GM13976 (cell line): ENCODE measurements at regions not wholly inside any gene's neighbourhood (a gene's known extent, or its start where the extent isn't known, plus 50 kb on each side); places are given as distances from the start of the nearest gene placed in this dataset.

Source experiments
- DNase-seq: peaks from one replicate; pipeline ENCODE4 v3.0.0; 2012; ENCODE audit warnings: low spot score
- in situ Hi-C: fragments of 300-500 bp; cut with MboI; formaldehyde crosslinking; loops from one replicate; pipeline ENCODE4 v1.12.0; 2022; ENCODE audit warnings: low sequenced_read_pairs, mixed read lengths, inconsistent platforms; ENCODE audit not compliant: unreplicated experiment
- TF ChIP-seq, protein P1 (sequence below): IDR thresholded peaks from 2 replicates; pipeline ENCODE4 v1.5.1; 2012; ENCODE audit warnings: borderline replicate concordance, mild to moderate bottlenecking; ENCODE audit not compliant: insufficient read depth; ENCODE audit errors: extremely low read depth, missing control alignments, control extremely low read depth

DNA sequence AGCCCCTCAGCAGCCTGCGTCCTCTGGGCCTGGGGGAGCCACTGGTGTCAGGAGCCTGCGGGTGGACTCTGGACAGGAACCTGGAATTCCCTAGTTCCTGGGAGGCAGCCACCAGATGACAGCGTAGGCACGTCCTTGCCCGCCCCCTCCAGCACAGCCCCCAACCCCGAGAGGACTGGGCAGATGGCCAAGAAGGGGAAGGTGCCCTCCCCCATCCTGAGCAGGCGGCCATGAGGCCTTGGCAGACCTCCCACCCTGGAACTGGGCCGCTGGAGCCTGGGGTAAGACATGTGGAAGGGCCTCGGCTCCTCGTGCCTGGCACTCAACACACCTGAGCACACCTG is 60.4 kb upstream of the FBRSL1 start:
- no peak for DNase-seq
- TF ChIP-seq, protein P1, sequence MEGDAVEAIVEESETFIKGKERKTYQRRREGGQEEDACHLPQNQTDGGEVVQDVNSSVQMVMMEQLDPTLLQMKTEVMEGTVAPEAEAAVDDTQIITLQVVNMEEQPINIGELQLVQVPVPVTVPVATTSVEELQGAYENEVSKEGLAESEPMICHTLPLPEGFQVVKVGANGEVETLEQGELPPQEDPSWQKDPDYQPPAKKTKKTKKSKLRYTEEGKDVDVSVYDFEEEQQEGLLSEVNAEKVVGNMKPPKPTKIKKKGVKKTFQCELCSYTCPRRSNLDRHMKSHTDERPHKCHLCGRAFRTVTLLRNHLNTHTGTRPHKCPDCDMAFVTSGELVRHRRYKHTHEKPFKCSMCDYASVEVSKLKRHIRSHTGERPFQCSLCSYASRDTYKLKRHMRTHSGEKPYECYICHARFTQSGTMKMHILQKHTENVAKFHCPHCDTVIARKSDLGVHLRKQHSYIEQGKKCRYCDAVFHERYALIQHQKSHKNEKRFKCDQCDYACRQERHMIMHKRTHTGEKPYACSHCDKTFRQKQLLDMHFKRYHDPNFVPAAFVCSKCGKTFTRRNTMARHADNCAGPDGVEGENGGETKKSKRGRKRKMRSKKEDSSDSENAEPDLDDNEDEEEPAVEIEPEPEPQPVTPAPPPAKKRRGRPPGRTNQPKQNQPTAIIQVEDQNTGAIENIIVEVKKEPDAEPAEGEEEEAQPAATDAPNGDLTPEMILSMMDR, result no peak
- in situ Hi-C loops, result no loop called here

DNA sequence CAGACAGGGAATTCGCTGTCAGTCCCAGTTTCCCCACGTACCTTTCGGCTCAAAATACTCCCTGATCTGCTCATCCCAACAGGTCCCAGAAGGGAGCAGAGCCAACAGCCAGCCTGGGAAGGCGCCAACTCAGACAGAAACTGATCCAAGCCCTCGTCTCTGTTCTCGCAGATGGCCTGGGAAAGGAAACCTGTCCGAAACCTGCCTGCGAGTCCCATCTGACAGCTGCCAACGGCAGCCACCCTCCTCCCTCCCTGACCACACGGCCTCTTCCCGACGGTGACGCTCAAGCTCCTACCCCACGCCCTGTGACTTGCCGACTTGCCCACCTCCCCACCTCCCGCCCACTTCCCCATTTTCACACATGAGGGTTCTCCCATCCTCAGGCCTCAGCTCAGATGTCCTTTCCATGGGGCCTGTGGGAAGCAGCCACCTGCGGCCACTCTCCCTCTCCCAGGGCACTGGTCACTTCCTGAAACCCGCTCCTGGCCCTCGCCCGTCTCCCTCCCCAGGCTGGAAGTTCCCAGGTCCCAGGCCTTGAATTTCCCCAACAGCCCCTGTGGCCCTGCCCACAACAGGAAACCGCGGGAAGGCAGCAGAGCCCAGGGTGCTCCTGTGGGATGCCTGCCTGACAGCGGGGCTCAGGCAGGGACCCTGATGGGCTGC is 60.9 kb upstream of the FBRSL1 start:
- TF ChIP-seq, protein P1, result no peak
- in situ Hi-C loops, result no loop called here
- no peak for DNase-seq

DNA sequence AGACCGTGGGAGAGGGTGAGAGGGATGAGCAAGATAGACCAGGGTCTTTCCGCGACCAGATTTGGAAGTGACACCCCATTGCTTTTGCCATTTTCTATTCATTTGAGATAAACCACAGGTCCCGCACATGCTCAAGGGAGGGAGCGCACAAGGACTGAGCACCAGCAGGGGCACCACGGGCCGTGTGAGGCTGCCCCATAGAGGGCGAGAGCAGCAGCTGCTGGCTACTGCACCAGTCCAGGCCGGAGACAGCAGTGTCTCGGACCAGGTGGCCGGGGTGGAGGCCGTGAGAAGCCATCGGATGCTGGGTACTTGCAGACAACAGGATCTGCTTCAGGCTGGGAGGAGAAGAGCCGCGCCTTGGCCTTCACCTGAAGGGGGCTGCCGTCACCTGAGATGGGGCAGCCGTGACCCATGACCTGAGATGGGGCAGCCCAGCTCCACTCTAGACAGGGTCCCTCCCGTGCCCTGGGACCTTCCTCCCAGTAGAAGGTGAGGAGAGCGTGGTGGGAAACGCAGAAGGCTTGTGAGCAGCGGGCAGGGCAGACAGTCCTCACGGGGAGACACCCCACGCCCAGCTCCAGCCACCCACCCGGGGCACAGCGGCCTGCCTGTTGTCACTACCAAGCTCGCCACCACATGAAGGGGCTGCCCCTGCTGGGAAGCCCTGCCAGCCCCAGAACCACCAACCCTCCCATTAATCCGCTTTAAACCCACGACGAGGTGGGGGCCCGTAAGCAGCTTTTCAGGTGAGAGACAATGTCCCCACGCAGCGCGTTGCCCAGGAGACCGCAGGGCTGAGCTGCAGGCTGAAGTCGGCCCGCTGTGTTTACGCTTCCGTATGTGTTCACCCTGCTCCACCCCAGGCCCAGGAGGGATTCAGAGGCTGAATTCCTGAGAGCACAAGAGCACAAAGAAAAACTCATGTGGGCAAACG is 61.7 kb upstream of the FBRSL1 start:
- DNase-seq, result no peak
- in situ Hi-C loops, result no loop called here
- TF ChIP-seq, protein P1, result no peak

DNA sequence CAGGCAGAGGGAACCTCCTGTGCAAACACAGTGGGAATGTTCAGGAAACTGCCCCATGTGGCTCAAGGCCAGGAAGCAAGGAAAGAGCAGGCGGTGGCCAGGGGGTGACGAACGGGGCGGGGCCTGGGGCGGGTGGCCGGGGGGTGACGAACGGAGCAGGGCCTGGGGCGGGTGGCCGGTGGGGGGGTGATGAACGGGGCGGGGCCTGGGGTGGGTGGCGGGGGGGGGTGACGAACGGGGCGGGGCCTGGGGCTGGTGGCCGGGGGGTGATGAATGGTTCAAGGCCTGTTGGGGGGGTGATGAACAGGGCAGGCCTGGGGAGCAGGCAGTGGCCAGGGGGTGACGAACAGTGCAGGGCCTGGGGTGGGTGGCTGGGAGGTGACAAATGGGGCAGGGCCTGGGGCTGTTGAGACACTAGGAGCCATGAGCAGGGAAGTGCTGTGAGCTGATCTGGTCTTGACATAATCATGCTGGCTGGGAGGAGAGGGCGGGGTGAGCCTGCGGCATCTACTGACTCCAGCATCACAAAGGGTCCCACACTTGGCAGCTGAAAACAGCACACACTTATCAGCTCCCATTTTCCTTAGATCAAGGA is 62.7 kb upstream of the FBRSL1 start:
- DNase-seq, result no peak
- in situ Hi-C loops, result no loop called here
- TF ChIP-seq, protein P1, result no peak

DNA sequence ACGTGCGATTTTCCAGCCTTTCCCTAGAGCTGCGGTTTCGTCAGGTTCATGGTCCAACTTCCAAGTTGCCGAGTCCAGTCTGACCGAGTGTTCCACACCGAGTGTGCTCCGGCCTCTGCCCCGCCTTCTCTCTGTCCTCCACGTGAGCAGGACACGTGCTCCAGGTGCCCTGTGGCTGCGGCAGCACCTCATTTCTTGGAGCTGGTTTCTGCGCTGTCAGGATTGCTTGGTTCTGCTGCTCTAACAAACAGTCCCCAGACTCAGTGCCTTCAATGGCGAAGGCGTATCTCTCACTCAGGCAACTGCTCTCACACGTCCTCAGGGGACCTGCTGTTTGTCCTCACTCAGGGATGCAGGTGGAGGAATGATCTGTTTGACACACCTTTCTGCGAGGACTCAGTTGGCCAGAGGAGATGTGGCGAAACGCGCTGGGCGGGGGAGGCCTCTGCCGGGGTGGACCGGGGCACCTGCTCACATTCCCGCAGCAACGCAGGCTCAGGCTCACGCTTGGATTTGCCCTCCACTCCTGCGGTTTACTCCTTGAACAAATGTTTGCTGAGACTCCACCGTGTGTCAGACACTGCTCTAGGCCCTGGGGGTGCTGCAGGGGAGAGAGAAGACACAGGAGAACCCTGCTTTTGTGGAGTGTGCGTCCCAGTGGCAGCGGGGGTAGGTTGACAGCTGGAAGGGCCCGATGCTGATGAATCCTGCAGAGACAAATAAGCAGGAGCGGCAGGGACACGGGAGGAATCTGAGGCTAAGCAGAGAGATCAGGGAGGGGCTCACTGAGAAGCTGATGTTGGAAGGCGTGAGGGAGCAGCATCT is 63.4 kb upstream of the FBRSL1 start:
- TF ChIP-seq, protein P1, result no peak
- DNase-seq, result no peak
- in situ Hi-C loops, result no loop called here

DNA sequence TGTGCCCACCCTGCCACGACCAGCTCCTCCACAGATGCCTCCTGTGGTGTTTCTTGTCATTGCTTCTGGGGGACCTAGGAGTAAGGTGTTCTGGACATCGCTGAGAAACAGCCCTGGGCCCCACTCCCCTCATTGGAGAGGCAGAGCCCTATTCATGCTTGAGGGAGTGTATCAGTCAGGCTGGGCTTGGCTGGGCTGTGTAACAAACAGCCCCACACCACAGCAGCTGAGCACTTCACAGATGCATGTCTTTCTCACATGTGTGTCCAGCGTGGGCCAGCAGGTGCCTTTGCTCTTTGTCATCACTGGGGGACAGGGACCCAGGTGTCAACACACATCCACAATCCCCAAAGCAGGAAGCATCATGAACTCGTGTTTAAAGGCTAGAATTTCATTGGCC is 65.1 kb upstream of the FBRSL1 start:
- TF ChIP-seq, protein P1, result no peak
- no peak for DNase-seq
- in situ Hi-C loops, result loop anchor here (25.0 kb wide), 1 partner anchor 187 kb away; the partner anchor contains the start of genes LRCOL1 and P2RX2
